Activated T-helper 1 cell treated with anti-CD3 and anti-CD28 coated beads, Interleukin-12 subunit alpha, Interleukin-12 subunit beta, Interleukin-2, Interleukin-4 antibody, amounts not matched to agents 30 ng/mL and 10 ng/mL and 1 ng/mL, durations not matched to agents 14 hours and 24 hours and 36 hours (primary cell): ENCODE measurements at regions not wholly inside any gene's neighbourhood (a gene's known extent, or its start where the extent isn't known, plus 50 kb on each side); places are given as distances from the start of the nearest gene placed in this dataset.

Experiments used
- DNase-seq: peaks from one replicate; pipeline ENCODE4 v3.0.0; 2021; ENCODE audit warnings: low spot score
- H3K27ac Mint-ChIP-seq: one replicate; pipeline ENCODE4 v1.8.0; 2021; ENCODE audit warnings: mild to moderate bottlenecking, mixed read lengths
- H3K27me3 Mint-ChIP-seq: one replicate; pipeline ENCODE4 v1.8.0; 2022; ENCODE audit warnings: mild to moderate bottlenecking, moderate library complexity, mixed read lengths; ENCODE audit not compliant: insufficient read depth
- H3K36me3 Mint-ChIP-seq: one replicate; pipeline ENCODE4 v1.8.0; 2021; ENCODE audit warnings: low read depth, mixed read lengths
- H3K4me1 Mint-ChIP-seq: one replicate; pipeline ENCODE4 v1.8.0; 2021; ENCODE audit warnings: low read depth, mixed read lengths
- H3K4me3 Mint-ChIP-seq: one replicate; pipeline ENCODE4 v1.8.0; 2021; ENCODE audit warnings: mild to moderate bottlenecking, moderate library complexity, mixed read lengths
- H3K9me3 Mint-ChIP-seq: one replicate; pipeline ENCODE4 v1.8.0; 2021; ENCODE audit warnings: mixed read lengths
- intact Hi-C: fragments of 100-400 bp; cut with micrococcal nuclease; formaldehyde crosslinking; loops from one replicate; pipeline ENCODE4 v1.15.1; 2024

DNA sequence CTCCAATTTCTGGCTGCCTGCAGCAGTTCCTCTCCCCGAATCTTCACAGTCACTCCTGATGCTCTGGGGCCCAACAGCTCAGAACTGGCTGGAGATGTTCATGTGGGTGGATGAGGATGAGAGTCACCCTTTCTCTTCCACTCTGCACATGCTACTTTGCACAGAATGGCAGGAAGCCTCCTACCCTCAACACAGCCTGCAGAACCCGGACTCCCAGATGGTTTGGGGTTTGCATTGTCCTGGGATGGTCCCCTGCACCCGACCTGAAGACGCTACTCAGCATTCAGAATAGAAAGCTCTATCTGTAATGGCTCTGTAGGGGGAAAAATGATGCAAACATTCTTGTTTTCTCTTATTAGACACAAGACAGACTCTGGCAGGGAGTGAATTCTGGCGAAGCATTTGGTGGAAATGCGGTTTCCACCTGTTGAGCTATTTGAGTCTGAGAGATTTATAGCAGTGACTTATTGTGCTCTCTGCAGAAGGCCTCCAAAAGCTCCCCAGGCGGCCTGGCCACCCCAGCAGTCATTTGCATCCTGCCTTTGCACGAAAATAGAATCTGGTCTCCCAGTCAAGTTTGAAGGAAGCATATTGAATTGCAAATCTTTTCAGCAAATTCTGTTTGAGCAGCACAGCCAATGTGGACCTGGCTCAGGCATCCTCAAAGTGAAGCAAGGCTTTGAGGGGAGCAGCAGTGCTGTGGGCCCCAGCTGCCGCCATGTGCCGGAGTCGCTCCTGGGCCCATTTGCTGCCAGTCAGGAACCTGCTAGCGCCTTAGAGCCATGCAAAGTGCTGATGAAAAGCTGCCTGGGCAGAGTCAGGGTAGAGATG lies 309.3 kb downstream of the TCERG1L start:
- no peak overlapping the region for H3K27ac Mint-ChIP-seq
- H3K4me1 Mint-ChIP-seq, result no peaks in the 10 kb centered on the region
- no peak for DNase-seq
- H3K27me3 Mint-ChIP-seq, result no peaks in the 10 kb centered on the region
- no peaks in the 10 kb centered on the region for H3K9me3 Mint-ChIP-seq
- intact Hi-C loops, result no loop called here
- no peaks in the 10 kb centered on the region for H3K36me3 Mint-ChIP-seq
- H3K4me3 Mint-ChIP-seq, result no peak overlapping the region

DNA sequence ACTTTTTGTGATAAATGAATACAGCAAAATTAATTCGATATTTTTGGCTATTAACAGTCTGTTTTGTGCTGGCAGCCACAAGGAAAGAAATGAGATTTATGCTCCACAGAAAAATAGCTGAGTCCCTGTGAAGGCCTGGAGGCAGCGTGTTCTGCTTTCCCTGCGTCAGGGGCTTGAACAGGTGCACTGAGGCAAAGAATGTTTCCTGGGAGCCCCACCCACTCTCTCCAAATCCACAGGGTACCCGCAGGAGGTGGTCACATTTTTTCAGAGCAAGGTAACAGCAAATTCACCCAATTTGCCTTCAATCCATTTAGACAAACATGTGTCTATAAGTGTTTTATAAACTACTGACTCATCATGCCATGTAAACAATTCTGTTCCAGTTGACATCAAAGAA lies 308.1 kb downstream of the TCERG1L start:
- Mint-ChIP-seq H3K27me3 (no peaks in the 10 kb centered on the region), H3K4me1 (no peaks in the 10 kb centered on the region), H3K9me3 (no peaks in the 10 kb centered on the region), H3K36me3 (no peaks in the 10 kb centered on the region), H3K27ac (no peak overlapping the region), H3K4me3 (no peak overlapping the region)
- intact Hi-C loops, result no loop called here
- no peak for DNase-seq

GRCh38 chr10:131004276-131004675 lies 307.2 kb downstream of the TCERG1L start:
- intact Hi-C loops, result no loop called here
- Mint-ChIP-seq H3K27ac (no peak overlapping the region), H3K36me3 (no peaks in the 10 kb centered on the region), H3K4me3 (no peak overlapping the region), H3K4me1 (no peaks in the 10 kb centered on the region), H3K27me3 (no peaks in the 10 kb centered on the region), H3K9me3 (no peaks in the 10 kb centered on the region)
- DNase-seq, result no peak

DNA sequence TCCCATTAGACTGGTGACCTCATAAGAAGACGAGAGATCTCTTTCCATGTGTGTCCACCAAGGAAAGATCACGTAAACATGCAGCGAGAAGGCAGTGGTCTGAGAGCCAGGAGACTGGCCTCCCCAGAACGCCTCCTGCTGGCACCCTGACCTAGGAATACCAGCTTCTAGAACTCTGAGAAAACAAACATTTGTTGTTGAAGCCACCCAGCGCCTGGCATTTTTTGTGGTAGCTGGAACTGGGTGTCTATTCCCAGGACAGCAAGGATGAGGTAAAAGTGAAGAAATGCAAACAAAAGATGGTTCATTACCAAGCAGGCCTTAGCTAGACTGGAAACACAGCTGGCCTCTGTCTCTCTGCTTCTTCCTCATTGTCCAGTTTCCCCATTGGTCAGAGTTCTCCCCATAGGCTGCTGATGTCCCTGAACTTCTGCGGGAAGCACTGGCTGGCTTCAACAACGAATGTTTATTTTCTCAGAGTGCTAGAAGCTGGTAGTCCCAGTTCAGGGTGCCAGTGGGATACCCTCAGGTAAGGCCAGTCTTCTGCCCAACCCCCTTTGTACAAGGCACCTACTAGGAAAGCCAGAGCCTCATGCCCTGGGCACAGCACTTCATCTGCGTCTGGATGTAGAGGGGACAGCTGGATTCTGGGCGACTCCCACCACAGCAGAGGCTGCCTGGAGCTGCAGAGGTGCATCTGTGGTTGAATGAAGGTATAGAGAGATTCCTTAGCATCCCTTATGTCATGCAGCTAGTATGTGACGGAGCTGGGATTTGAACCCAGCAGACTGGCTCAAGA lies 304.9 kb downstream of the TCERG1L start:
- no peaks in the 10 kb centered on the region for H3K9me3 Mint-ChIP-seq
- no peaks in the 10 kb centered on the region for H3K27me3 Mint-ChIP-seq
- no peaks in the 10 kb centered on the region for H3K36me3 Mint-ChIP-seq
- intact Hi-C loops, result no loop called here
- no peak overlapping the region for H3K27ac Mint-ChIP-seq
- DNase-seq, result no peak
- H3K4me1 Mint-ChIP-seq, result no peaks in the 10 kb centered on the region
- H3K4me3 Mint-ChIP-seq, result no peak overlapping the region

GRCh38 chr10:131009791-131010190 lies 301.7 kb downstream of the TCERG1L start:
- no peaks in the 10 kb centered on the region for H3K9me3 Mint-ChIP-seq
- no peak overlapping the region for H3K4me3 Mint-ChIP-seq
- no peaks in the 10 kb centered on the region for H3K36me3 Mint-ChIP-seq
- intact Hi-C loops, result no loop called here
- no peaks in the 10 kb centered on the region for H3K27me3 Mint-ChIP-seq
- H3K27ac Mint-ChIP-seq, result no peak overlapping the region
- DNase-seq, result no peak
- no peaks in the 10 kb centered on the region for H3K4me1 Mint-ChIP-seq

DNA sequence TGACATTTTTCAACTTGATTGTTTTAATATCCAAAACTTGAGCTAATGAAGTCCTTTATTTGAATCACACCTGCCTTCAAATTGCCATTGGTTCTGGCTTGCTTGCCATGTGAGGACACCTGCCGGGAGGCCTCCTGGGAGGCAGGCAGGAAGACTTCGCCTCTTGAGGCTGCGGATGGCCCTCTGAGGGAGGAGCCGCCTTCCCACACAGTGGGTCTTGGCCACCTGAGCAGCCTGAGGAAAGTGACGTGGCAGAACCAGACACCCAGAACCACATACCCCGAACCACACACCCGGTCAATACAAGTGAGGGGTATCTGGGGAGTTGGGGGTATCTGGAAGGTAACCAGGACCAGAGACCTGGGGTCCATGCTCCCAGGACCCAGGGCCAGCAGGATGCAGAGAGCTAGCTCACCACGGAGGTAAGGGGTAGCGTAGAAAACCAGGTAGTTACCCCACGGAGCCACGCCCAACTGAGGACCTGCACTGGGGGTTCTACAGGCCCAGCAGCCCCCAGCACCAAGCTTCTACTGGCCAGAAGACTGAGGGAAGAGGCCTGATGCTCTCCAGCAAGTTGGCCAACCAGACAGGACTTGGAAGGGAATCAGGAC lies 300.5 kb downstream of the TCERG1L start:
- no peaks in the 10 kb centered on the region for H3K36me3 Mint-ChIP-seq
- H3K27ac Mint-ChIP-seq, result no peak overlapping the region
- no peaks in the 10 kb centered on the region for H3K9me3 Mint-ChIP-seq
- intact Hi-C loops, result no loop called here
- no peaks in the 10 kb centered on the region for H3K4me1 Mint-ChIP-seq
- no peaks in the 10 kb centered on the region for H3K27me3 Mint-ChIP-seq
- H3K4me3 Mint-ChIP-seq, result no peak overlapping the region
- no peak for DNase-seq

DNA sequence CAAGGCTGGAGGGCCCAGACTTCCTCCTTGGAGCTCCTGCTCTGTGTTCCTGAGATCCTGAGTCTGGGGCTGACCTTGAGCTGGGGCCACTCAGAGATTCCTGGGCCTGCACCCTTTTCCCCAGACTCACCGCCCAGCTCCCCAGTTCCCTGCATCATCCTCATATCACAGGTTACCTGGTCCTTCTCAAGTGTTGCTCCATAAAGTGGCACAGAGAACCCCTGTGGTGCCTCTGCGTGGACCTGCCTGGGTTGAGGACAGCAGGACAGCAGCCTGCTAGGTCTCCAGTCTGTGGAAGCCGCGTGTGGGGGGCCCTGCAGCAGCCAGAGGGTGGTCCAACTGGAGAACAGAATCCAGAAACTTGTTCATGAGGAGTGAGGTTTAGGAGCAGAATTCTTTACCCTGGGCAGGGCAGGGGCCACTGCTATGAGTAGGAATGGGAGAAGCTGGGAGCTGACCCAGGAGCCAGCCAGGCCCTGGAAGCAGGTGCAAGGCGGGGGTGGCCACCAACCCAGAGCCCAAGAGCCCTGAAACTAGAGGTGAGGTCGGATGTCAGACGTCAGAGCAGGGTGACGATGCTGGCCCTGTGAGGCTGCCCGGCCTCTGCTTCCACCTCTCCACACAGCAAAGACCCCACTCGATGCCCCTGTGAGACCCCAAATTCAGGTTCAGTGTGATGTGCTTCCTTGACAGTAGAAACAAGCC lies 299.4 kb downstream of the TCERG1L start:
- peaks cover 3% of the 10 kb centered on the region for H3K27me3 Mint-ChIP-seq
- no peak for DNase-seq
- H3K9me3 Mint-ChIP-seq, result no peaks in the 10 kb centered on the region
- no peaks in the 10 kb centered on the region for H3K36me3 Mint-ChIP-seq
- H3K4me3 Mint-ChIP-seq, result no peak overlapping the region
- H3K27ac Mint-ChIP-seq, result no peak overlapping the region
- intact Hi-C loops, result no loop called here
- no peaks in the 10 kb centered on the region for H3K4me1 Mint-ChIP-seq

GRCh38 chr10:131012641-131012985 lies 298.9 kb downstream of the TCERG1L start:
- no peak overlapping the region for H3K4me3 Mint-ChIP-seq
- no peak for DNase-seq
- H3K9me3 Mint-ChIP-seq, result no peaks in the 10 kb centered on the region
- intact Hi-C loops, result no loop called here
- no peaks in the 10 kb centered on the region for H3K4me1 Mint-ChIP-seq
- no peak overlapping the region for H3K27ac Mint-ChIP-seq
- no peaks in the 10 kb centered on the region for H3K36me3 Mint-ChIP-seq
- peaks cover 3% of the 10 kb centered on the region for H3K27me3 Mint-ChIP-seq

DNA sequence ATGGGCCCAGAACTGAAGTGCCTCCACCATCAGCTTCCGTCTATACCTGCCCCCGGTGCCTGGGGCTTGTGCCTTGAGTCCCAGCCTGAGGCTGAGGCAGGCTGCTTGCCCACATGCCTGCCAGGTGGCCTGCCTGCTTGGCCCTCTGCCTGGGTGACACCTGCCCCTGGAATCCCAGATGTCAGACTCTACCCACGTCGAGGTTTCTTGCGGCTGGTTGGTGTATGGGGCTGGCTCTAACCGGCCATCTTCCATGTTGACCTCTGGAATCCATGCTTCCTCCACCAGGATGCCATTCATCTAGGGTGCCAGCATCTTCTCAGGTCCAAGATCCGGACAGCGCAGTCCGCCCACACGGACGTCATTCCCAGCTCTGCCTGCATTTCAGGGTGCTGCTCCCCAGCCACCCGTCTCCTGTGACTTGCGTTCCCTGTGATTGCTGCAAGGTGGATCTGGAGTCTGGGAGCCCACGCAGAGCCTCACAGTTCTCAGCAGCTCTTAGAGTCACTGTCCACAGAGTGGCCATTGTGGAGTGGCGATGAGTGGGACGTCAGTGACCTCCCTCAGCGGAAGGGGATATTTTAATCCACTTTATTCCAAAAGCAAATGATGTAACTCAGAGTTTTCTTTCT lies 298.1 kb downstream of the TCERG1L start:
- Mint-ChIP-seq H3K9me3 (no peaks in the 10 kb centered on the region), H3K36me3 (no peaks in the 10 kb centered on the region), H3K27ac (no peak overlapping the region), H3K4me1 (no peaks in the 10 kb centered on the region), H3K4me3 (no peak overlapping the region), H3K27me3 (peaks cover 3% of the 10 kb centered on the region)
- intact Hi-C loops, result no loop called here
- DNase-seq, result no peak

DNA sequence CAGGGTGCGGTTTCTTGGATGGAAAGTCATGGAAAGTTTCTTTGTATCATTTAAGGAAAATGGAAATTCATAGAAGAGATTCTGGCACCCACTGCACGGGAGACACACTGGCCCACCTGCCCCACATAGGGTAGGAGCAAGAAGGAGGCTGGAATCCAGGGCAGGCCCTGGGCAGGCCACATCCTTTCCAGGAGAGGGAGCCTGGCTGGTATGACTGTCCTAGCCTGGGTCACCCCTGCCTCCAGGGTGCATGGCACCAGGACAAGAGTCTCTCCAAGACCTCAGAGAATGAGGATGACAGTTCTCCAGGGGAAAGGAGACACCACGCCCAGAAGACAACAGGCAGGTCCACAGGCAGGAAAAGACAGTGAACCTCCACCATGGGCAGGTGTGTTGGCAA lies 297.2 kb downstream of the TCERG1L start:
- no peak overlapping the region for H3K27ac Mint-ChIP-seq
- no peaks in the 10 kb centered on the region for H3K9me3 Mint-ChIP-seq
- H3K36me3 Mint-ChIP-seq, result no peaks in the 10 kb centered on the region
- H3K27me3 Mint-ChIP-seq, result peaks cover 3% of the 10 kb centered on the region
- DNase-seq, result no peak
- H3K4me1 Mint-ChIP-seq, result no peaks in the 10 kb centered on the region
- intact Hi-C loops, result no loop called here
- H3K4me3 Mint-ChIP-seq, result no peak overlapping the region

- H3K4me1 Mint-ChIP-seq, result no peaks in the 10 kb centered on the region
These were observed 296.2 kb downstream of the TCERG1L start for GRCh38 chr10:131015271-131015670.

DNA sequence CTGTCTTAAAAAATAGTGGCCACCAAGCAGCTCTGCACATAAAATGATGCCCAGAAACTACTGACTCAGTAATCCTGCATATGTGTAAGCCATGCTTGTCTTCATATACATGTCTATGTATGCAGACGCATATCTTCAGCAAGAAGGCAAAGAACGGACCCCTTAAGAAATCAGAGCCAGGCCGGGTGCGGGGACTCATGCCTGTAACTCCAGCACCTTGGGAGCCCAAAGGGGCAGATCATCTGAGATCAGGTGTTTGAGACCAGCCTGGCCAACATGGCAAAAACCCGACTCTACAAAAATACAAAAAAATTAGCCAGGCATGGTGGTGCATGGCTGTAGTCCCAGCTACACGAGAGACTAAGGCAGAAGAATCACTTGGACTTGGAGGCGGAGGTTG lies 295.0 kb downstream of the TCERG1L start:
- peaks cover 3% of the 10 kb centered on the region for H3K27me3 Mint-ChIP-seq
- intact Hi-C loops, result no loop called here
- H3K36me3 Mint-ChIP-seq, result no peaks in the 10 kb centered on the region
- no peak for DNase-seq
- H3K4me3 Mint-ChIP-seq, result no peak overlapping the region
- no peaks in the 10 kb centered on the region for H3K4me1 Mint-ChIP-seq
- no peaks in the 10 kb centered on the region for H3K9me3 Mint-ChIP-seq
- no peak overlapping the region for H3K27ac Mint-ChIP-seq

More at GRCh38 chr10:131015271-131015670, 296.2 kb downstream of the TCERG1L start:
- Mint-ChIP-seq H3K27me3 (peaks cover 3% of the 10 kb centered on the region), H3K4me3 (no peak overlapping the region), H3K36me3 (no peaks in the 10 kb centered on the region), H3K9me3 (no peaks in the 10 kb centered on the region), H3K27ac (no peak overlapping the region)
- intact Hi-C loops, result no loop called here
- DNase-seq, result no peak
